ENCODE measurements at regions not wholly inside any gene's neighbourhood (a gene's known extent, or its start where the extent isn't known, plus 50 kb on each side); places are given as distances from the start of the nearest gene placed in this dataset.

- no peaks in the 10 kb centered on the region for H3K4me1 ChIP-seq (ENCODE audit: control insufficient read depth, insufficient read depth, low read length)
- H3K27ac ChIP-seq (ENCODE audit: low read depth, low read length) = no peak overlapping the region
- WGBS, 2 experiments (ENCODE audit: insufficient coverage in 1 of 2, insufficient read length in 1 of 2) = 89 to 90% methylated on average over 1 to 2 of the region's 2 CpGs
- Mint-ChIP-seq H3K4me1 (no peaks in the 10 kb centered on the region), H3K27ac (no peak overlapping the region), H3K9me3 (peaks cover 15% of the 10 kb centered on the region), H3K27me3 (ENCODE audit: insufficient read depth) (peaks cover 2% of the 10 kb centered on the region), H3K36me3 (ENCODE audit: low read depth) (no peaks in the 10 kb centered on the region), H3K4me3 (no peak overlapping the region)
- H3K4me3 ChIP-seq (ENCODE audit: low read length) = no peak overlapping the region
- no peak for TF ChIP-seq CTCF (conservative IDR thresholded peaks at IDR 0.05)
- DNase-seq = no peak
- peaks cover 8% of the 10 kb centered on the region for H3K9me3 ChIP-seq (ENCODE audit: control insufficient read depth, low read length)
- no peaks in the 10 kb centered on the region for H3K27me3 ChIP-seq (ENCODE audit: control insufficient read depth, insufficient read depth, low read length, poor library complexity, severe bottlenecking)
- no peak overlapping the region for H3K9ac ChIP-seq (ENCODE audit: extremely low read depth, low read length, poor library complexity, severe bottlenecking)
- no peaks in the 10 kb centered on the region for H3K36me3 ChIP-seq (ENCODE audit: control insufficient read depth, insufficient read depth, low read length)
Measured at GRCh38 chr1:25081496-25081895, 150.8 kb downstream of the SYF2 start.

- Mint-ChIP-seq H3K4me1 (no peaks in the 10 kb centered on the region), H3K27me3 (ENCODE audit: insufficient read depth) (peaks cover 2% of the 10 kb centered on the region), H3K36me3 (ENCODE audit: low read depth) (no peaks in the 10 kb centered on the region), H3K4me3 (no peak overlapping the region), H3K9me3 (peaks cover 18% of the 10 kb centered on the region), H3K27ac (peak overlapping the region; percentile 55)
- no peak for DNase-seq
- Histone ChIP-seq H3K27me3 (ENCODE audit: control insufficient read depth, insufficient read depth, low read length, poor library complexity, severe bottlenecking) (no peaks in the 10 kb centered on the region), H3K4me1 (ENCODE audit: control insufficient read depth, insufficient read depth, low read length) (no peaks in the 10 kb centered on the region), H3K9me3 (ENCODE audit: control insufficient read depth, low read length) (peaks cover 8% of the 10 kb centered on the region), H3K4me3 (ENCODE audit: low read length) (no peak overlapping the region), H3K36me3 (ENCODE audit: control insufficient read depth, insufficient read depth, low read length) (no peaks in the 10 kb centered on the region), H3K9ac (ENCODE audit: extremely low read depth, low read length, poor library complexity, severe bottlenecking) (no peak overlapping the region), H3K27ac (ENCODE audit: low read depth, low read length) (no peak overlapping the region)
- TF ChIP-seq CTCF (conservative IDR thresholded peaks at IDR 0.05) = no peak
- WGBS, 2 experiments (ENCODE audit: insufficient coverage in 1 of 2, insufficient read length in 1 of 2) = 80 to 88% methylated on average over 3 to 8 of the region's 8 CpGs
Measured at GRCh38 chr1:25080294-25081209, 150.5 kb upstream of the RUNX3 start.

- no peaks in the 10 kb centered on the region for H3K27me3 ChIP-seq (ENCODE audit: control insufficient read depth, insufficient read depth, low read length, poor library complexity, severe bottlenecking)
- H3K27ac Mint-ChIP-seq = no peak overlapping the region
- no peak for DNase-seq
- no peak overlapping the region for H3K4me3 Mint-ChIP-seq
- no peak overlapping the region for H3K4me3 ChIP-seq (ENCODE audit: low read length)
- no peaks in the 10 kb centered on the region for H3K36me3 Mint-ChIP-seq (ENCODE audit: low read depth)
- no peak overlapping the region for H3K27ac ChIP-seq (ENCODE audit: low read depth, low read length)
- no peak for TF ChIP-seq CTCF (conservative IDR thresholded peaks at IDR 0.05)
- no peaks in the 10 kb centered on the region for H3K4me1 ChIP-seq (ENCODE audit: control insufficient read depth, insufficient read depth, low read length)
- H3K27me3 Mint-ChIP-seq (ENCODE audit: insufficient read depth) = peaks cover 2% of the 10 kb centered on the region
- no peaks in the 10 kb centered on the region for H3K36me3 ChIP-seq (ENCODE audit: control insufficient read depth, insufficient read depth, low read length)
- H3K9me3 Mint-ChIP-seq = peaks cover 18% of the 10 kb centered on the region
- H3K4me1 Mint-ChIP-seq = peaks cover 3% of the 10 kb centered on the region
- H3K9me3 ChIP-seq (ENCODE audit: control insufficient read depth, low read length) = peaks cover 8% of the 10 kb centered on the region
- H3K9ac ChIP-seq (ENCODE audit: extremely low read depth, low read length, poor library complexity, severe bottlenecking) = no peak overlapping the region
Measured at GRCh38 chr1:25079048-25079447, 149.0 kb upstream of the RUNX3 start.
